ENCODE measurements at regions not wholly inside any gene's neighbourhood (a gene's known extent, or its start where the extent isn't known, plus 50 kb on each side); places are given as distances from the start of the nearest gene placed in this dataset.

- TF ChIP-seq, protein P1, sequence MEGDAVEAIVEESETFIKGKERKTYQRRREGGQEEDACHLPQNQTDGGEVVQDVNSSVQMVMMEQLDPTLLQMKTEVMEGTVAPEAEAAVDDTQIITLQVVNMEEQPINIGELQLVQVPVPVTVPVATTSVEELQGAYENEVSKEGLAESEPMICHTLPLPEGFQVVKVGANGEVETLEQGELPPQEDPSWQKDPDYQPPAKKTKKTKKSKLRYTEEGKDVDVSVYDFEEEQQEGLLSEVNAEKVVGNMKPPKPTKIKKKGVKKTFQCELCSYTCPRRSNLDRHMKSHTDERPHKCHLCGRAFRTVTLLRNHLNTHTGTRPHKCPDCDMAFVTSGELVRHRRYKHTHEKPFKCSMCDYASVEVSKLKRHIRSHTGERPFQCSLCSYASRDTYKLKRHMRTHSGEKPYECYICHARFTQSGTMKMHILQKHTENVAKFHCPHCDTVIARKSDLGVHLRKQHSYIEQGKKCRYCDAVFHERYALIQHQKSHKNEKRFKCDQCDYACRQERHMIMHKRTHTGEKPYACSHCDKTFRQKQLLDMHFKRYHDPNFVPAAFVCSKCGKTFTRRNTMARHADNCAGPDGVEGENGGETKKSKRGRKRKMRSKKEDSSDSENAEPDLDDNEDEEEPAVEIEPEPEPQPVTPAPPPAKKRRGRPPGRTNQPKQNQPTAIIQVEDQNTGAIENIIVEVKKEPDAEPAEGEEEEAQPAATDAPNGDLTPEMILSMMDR (IDR thresholded peaks at IDR 0.05) = no peak
- TF ChIP-seq POLR2AphosphoS5 (IDR thresholded peaks at IDR 0.05) = no peak
- TF ChIP-seq POLR2A (IDR thresholded peaks at IDR 0.05) = no peak
These were observed 174.1 kb upstream of the NR4A3 start for GRCh38 chr9:99647604-99648003.
